Pons (tissue), 1 donor: ENCODE measurements at regions not wholly inside any gene's neighbourhood (a gene's known extent, or its start where the extent isn't known, plus 50 kb on each side); places are given as distances from the start of the nearest gene placed in this dataset.

Experiments used
- DNase-seq: peaks from one replicate; pipeline ENCODE4 v3.0.0-alpha.2; 2016; ENCODE audit warnings: low spot score

DNA sequence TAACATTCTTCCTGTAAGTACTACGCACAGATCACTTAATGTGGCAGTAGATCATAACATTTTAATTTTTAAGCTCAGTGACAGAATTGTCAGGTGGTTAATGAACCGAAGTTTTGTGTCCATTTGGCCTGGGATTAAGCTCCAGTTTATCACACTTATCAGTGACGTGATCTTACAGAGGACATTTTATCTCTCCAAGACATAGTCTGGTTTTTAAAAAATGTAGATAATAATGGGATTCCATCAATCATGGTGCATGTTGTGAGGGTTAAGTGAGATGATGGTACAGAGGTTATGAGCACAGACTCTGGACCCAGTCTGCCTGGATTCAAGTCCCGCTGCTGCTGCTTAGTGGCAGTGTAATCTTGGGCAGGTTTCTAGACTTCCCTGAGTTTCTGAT is 66.0 kb upstream of the ZFAND5 start:
- no peak for DNase-seq

DNA sequence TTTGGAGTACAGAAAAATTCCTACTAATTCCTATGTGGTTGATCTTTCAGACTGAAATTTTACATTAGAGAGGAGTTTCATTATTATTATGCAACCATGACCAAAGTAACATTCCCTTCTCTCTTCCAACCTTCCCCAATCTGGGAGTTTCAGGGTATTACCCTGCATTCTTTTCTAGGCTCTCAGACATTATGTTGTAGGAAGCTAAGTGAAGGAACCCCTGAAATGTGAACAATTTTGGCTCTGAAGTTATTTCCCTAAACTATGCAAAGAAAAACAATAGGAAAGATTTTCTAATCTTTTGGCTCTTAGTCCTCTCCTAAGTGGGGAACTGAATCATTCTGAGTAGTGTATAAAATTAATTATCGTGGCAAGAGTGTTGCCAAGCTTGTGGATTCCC is 63.3 kb upstream of the ZFAND5 start:
- no peak for DNase-seq

GRCh38 chr9:72427801-72428200 is 62.8 kb upstream of the ZFAND5 start:
- no peak for DNase-seq

DNA sequence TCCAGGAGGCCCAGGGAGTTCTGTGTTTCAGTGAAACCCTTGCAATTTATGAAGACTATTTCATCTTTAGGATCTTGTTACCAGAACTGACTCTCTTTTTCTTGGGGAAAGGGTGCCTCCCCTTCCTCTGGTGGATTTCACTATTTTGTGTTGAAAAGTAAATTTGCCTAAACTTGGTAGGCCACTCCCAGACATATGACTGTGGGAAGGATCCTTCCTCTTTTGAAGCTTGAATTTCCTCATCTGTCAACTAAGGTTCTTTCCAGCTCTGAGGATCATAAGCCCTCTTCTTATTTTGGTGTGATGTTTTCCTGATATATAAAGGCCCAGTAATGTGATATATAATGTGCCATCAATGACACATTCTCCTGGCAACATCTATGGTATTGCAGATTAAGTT is 59.1 kb upstream of the ZFAND5 start:
- peak; percentile 59 for DNase-seq

DNA sequence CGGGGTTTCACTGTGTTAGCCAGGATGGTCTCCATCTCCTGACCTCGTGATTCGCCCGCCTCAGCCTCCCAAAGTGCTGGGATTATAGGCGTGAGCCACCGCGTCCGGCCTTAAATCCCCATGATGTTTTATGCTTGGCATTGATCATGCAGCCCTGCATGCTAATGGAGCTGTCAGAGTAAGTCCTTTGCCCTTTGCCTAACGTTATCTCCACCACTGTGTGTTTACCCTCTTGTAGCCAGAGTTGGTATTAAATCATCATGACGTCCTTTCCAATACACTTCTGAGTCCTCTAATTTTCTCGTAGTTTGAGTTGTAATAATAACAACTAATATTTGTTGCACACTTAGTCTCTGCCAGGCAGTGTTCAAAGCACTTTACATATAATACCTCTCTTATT is 57.2 kb upstream of the ZFAND5 start:
- DNase-seq, result no peak

- DNase-seq, result no peak
These were observed 55.8 kb upstream of the ZFAND5 start for GRCh38 chr9:72420783-72421182.

- DNase-seq, result no peak
These were observed 50.9 kb upstream of the ZFAND5 start for GRCh38 chr9:72415948-72416347.

DNA sequence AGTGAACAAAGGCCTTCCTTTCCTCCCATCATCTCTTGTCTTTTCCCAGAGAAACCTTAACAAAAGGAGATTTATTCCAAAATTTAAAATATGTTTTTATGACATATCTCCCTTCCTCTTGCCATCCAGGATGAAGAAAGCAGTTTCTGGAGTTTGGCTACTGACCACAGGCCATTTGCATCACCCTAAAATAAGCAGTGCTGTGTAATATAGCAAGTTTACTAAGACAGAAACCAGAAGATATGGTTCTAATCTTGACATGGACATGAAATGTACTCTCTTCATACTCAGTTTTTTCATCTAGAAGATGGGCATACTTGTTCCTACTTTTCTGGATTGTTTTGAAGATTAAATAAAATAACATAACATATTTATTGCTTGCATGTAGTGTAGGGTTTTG is 50.2 kb upstream of the ZFAND5 start:
- DNase-seq, result no peak
